Caco-2 (cell line): ENCODE measurements at regions not wholly inside any gene's neighbourhood (a gene's known extent, or its start where the extent isn't known, plus 50 kb on each side); places are given as distances from the start of the nearest gene placed in this dataset.

Experiments
- BruUV-seq: library from RNA; stranded (reverse); fragments of 400-500 nt; replicated peaks from 2 replicates; lab custom pipeline; 2021; lab: Mats Ljungman, UMichigan
- CTCF ChIA-PET: fragments of 300-600 bp; sonication (Branson Sonifier 250); formaldehyde crosslinking; loops from one replicate; lab custom pipeline; 2022; ENCODE audit warnings: antibody characterized with exemption; lab: Charles Lee
- POLR2A ChIA-PET: fragments of 300-600 bp; sonication (Branson Sonifier 250); formaldehyde crosslinking; loops from one replicate; lab custom pipeline; 2022; ENCODE audit warnings: antibody characterized with exemption; lab: Charles Lee
- DNase-seq, 2 experiments: peaks; one replicate each; pipeline versions ENCODE4 v3.0.0 to v3.0.0-alpha.2; 2020 to 2022
- H3K27me3 ChIP-seq: replicated peaks from 2 replicates; pipeline ENCODE4 v1.6.0; 2011; ENCODE audit warnings: low read length; ENCODE audit not compliant: control insufficient read depth, insufficient read depth
- H3K36me3 ChIP-seq: 2 replicates; pipeline ENCODE4 v1.5.1; 2011; ENCODE audit warnings: low read length; ENCODE audit not compliant: control insufficient read depth, insufficient read depth
- H3K4me1 ChIP-seq: fragments of 250-450 bp; sonication (Bioruptor Pico); 2 replicates; pipeline ENCODE4 v1.5.1; 2020; ENCODE audit warnings: mild to moderate bottlenecking
- H3K4me3 ChIP-seq: 2 replicates; pipeline ENCODE4 v1.5.1; 2011; ENCODE audit warnings: low read depth, mild to moderate bottlenecking, control low read depth, low read length
- H3K9me3 ChIP-seq: fragments of 250-450 bp; sonication (Bioruptor Pico); 2 replicates; pipeline ENCODE4 v1.5.1; 2020; ENCODE audit warnings: mild to moderate bottlenecking, moderate library complexity
- H3K27ac Mint-ChIP-seq: one replicate; pipeline ENCODE4 v1.8.0; 2022; ENCODE audit warnings: mixed read lengths; ENCODE audit not compliant: unreplicated experiment
- H3K27me3 Mint-ChIP-seq: one replicate; pipeline ENCODE4 v1.8.0; 2022; ENCODE audit warnings: mixed read lengths; ENCODE audit not compliant: insufficient read depth, unreplicated experiment
- H3K36me3 Mint-ChIP-seq: one replicate; pipeline ENCODE4 v1.8.0; 2022; ENCODE audit warnings: mild to moderate bottlenecking, mixed read lengths; ENCODE audit not compliant: insufficient read depth, unreplicated experiment
- H3K4me1 Mint-ChIP-seq: one replicate; pipeline ENCODE4 v1.8.0; 2022; ENCODE audit warnings: low read depth, mixed read lengths; ENCODE audit not compliant: unreplicated experiment
- H3K4me3 Mint-ChIP-seq: one replicate; pipeline ENCODE4 v1.8.0; 2022; ENCODE audit warnings: mild to moderate bottlenecking, moderate library complexity, mixed read lengths; ENCODE audit not compliant: unreplicated experiment
- H3K9me3 Mint-ChIP-seq: one replicate; pipeline ENCODE4 v1.8.0; 2022; ENCODE audit warnings: mixed read lengths; ENCODE audit not compliant: unreplicated experiment
- CTCF ChIP-seq, 2 experiments: fragments of 200-600 bp in 1 of 2; IDR thresholded peaks; 1 replicate in 1 of 2; 2 replicates in 1 of 2; pipeline versions ENCODE4 v1.5.1 to v1.8.0; 2011 to 2022; ENCODE audit warnings: antibody characterized with exemption in 1 of 2, control low read depth in 1 of 2, inconsistent platforms in 1 of 2, low read depth in 1 of 2, low read length in 1 of 2, mild to moderate bottlenecking in 1 of 2, moderate library complexity in 1 of 2; ENCODE audit not compliant: insufficient read depth in 1 of 2, severe bottlenecking in 1 of 2, unreplicated experiment in 1 of 2
- intact Hi-C: fragments of 100-400 bp; cut with micrococcal nuclease; formaldehyde crosslinking; loops from one replicate; pipeline ENCODE4 v1.10.0; 2022; ENCODE audit not compliant: unreplicated experiment

GRCh38 chr5:163913548-163913947 is 408.1 kb downstream of the MAT2B start:
- no peak for DNase-seq
- no TSS peak for BruUV-seq
- H3K4me3 ChIP-seq, result no peak overlapping the region
- H3K9me3 ChIP-seq, result no peaks in the 10 kb centered on the region
- ChIA-PET POLR2A (no interaction called here), CTCF (no interaction called here)
- no peaks in the 10 kb centered on the region for H3K4me1 Mint-ChIP-seq
- intact Hi-C loops, result no loop called here
- H3K4me3 Mint-ChIP-seq, result no peak overlapping the region
- TF ChIP-seq CTCF (IDR thresholded peaks at IDR 0.05; ENCODE audit: insufficient read depth in 1 of 2, low read depth in 1 of 2, low read length in 1 of 2, severe bottlenecking in 1 of 2, unreplicated experiment in 1 of 2), result no peak
- H3K36me3 Mint-ChIP-seq, result no peaks in the 10 kb centered on the region
- H3K27me3 Mint-ChIP-seq, result peaks cover 3% of the 10 kb centered on the region
- no peaks in the 10 kb centered on the region for H3K27me3 ChIP-seq
- no peaks in the 10 kb centered on the region for H3K9me3 Mint-ChIP-seq
- peaks cover 14% of the 10 kb centered on the region for H3K4me1 ChIP-seq
- H3K36me3 ChIP-seq, result no peaks in the 10 kb centered on the region
- no peak overlapping the region for H3K27ac Mint-ChIP-seq

GRCh38 chr5:163914910-163915309 is 409.5 kb downstream of the MAT2B start:
- H3K36me3 Mint-ChIP-seq, result no peaks in the 10 kb centered on the region
- intact Hi-C loops, result no loop called here
- TF ChIP-seq CTCF (IDR thresholded peaks at IDR 0.05; ENCODE audit: insufficient read depth in 1 of 2, low read depth in 1 of 2, low read length in 1 of 2, severe bottlenecking in 1 of 2, unreplicated experiment in 1 of 2), result no peak
- H3K4me1 Mint-ChIP-seq, result no peaks in the 10 kb centered on the region
- H3K4me3 ChIP-seq, result no peak overlapping the region
- H3K4me1 ChIP-seq, result peaks cover 14% of the 10 kb centered on the region
- H3K36me3 ChIP-seq, result no peaks in the 10 kb centered on the region
- peaks cover 3% of the 10 kb centered on the region for H3K27me3 Mint-ChIP-seq
- ChIA-PET POLR2A (no interaction called here), CTCF (no interaction called here)
- no TSS peak for BruUV-seq
- peak; percentile 29 to 71 for DNase-seq
- no peak overlapping the region for H3K4me3 Mint-ChIP-seq
- H3K9me3 Mint-ChIP-seq, result peaks cover 10% of the 10 kb centered on the region
- H3K27me3 ChIP-seq, result no peaks in the 10 kb centered on the region
- H3K9me3 ChIP-seq, result no peaks in the 10 kb centered on the region
- no peak overlapping the region for H3K27ac Mint-ChIP-seq

GRCh38 chr5:163915481-163915961 is 410.1 kb downstream of the MAT2B start:
- Histone ChIP-seq H3K36me3 (no peaks in the 10 kb centered on the region), H3K27me3 (no peaks in the 10 kb centered on the region), H3K4me1 (peaks cover 14% of the 10 kb centered on the region), H3K4me3 (no peak overlapping the region), H3K9me3 (no peaks in the 10 kb centered on the region)
- H3K27me3 Mint-ChIP-seq, result peaks cover 3% of the 10 kb centered on the region
- BruUV-seq, result no TSS peak
- peaks cover 10% of the 10 kb centered on the region for H3K9me3 Mint-ChIP-seq
- H3K4me1 Mint-ChIP-seq, result no peaks in the 10 kb centered on the region
- no peak for TF ChIP-seq CTCF (IDR thresholded peaks at IDR 0.05; ENCODE audit: insufficient read depth in 1 of 2, low read depth in 1 of 2, low read length in 1 of 2, severe bottlenecking in 1 of 2, unreplicated experiment in 1 of 2)
- no peak overlapping the region for H3K27ac Mint-ChIP-seq
- DNase-seq, result no peak
- ChIA-PET CTCF (no interaction called here), POLR2A (no interaction called here)
- no peak overlapping the region for H3K4me3 Mint-ChIP-seq
- no peaks in the 10 kb centered on the region for H3K36me3 Mint-ChIP-seq
- intact Hi-C loops, result no loop called here
